Mononuclear cell (primary cell): ENCODE measurements at regions not wholly inside any gene's neighbourhood (a gene's known extent, or its start where the extent isn't known, plus 50 kb on each side); places are given as distances from the start of the nearest gene placed in this dataset.

Experiments used
- H3K27me3 ChIP-seq: 2 replicates; pipeline ENCODE4 v1.6.0; 2011; ENCODE audit warnings: low read length, control low read depth; ENCODE audit not compliant: insufficient read depth
- H3K4me1 ChIP-seq: 2 replicates; pipeline ENCODE4 v1.5.1; 2011; ENCODE audit warnings: mild to moderate bottlenecking, low read length, control low read depth; ENCODE audit not compliant: insufficient read depth
- H3K4me3 ChIP-seq: 2 replicates; pipeline ENCODE4 v1.5.1; 2011; ENCODE audit warnings: mild to moderate bottlenecking, low read length, moderate library complexity
- H3K9me3 ChIP-seq: 2 replicates; pipeline ENCODE4 v1.5.1; 2011; ENCODE audit warnings: low read depth, mild to moderate bottlenecking, control low read depth, low read length

DNA sequence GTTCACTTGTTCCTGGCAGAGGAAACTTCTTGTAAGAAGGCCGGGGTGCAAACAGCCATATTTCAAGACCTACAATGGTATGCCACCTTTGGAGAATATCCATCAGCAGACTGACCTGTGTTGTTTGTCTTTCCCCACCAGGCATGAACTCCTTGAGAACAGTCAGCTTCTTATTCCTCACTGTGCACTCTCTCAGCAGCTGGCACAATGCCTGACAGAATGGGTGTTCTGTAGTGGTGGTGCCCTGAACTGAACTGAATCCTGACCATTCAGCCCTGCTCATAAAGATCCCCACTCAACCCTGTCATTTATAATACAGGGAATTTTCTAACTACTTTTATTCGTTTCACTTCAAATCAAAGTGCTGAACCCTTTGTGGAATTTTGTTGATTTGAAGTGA, 206.9 kb downstream of the COX7C start:
- Histone ChIP-seq H3K4me1 (no peaks in the 10 kb centered on the region), H3K27me3 (no peaks in the 10 kb centered on the region), H3K4me3 (no peak overlapping the region), H3K9me3 (no peaks in the 10 kb centered on the region)

DNA sequence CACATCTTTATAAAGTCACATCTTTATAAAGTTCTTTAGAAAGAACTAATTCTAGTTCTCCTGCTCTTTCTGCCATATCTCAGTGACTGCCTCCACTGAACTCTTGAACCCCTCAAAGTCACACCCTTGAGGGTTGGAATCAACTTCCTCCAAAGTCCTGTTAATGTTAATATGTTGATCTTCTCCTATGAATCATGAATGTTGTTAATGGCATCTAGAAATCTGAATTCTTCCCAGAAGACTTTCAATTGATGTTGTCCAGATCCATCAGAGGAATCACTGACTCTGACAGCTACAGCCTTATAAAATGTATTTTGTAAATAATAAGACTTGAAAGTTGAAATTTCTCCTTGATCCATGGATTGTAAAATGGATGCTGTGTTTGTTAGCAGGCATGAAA, 213.4 kb downstream of the COX7C start:
- H3K4me1 ChIP-seq, result no peaks in the 10 kb centered on the region
- no peaks in the 10 kb centered on the region for H3K27me3 ChIP-seq
- H3K9me3 ChIP-seq, result no peaks in the 10 kb centered on the region
- H3K4me3 ChIP-seq, result no peak overlapping the region

DNA sequence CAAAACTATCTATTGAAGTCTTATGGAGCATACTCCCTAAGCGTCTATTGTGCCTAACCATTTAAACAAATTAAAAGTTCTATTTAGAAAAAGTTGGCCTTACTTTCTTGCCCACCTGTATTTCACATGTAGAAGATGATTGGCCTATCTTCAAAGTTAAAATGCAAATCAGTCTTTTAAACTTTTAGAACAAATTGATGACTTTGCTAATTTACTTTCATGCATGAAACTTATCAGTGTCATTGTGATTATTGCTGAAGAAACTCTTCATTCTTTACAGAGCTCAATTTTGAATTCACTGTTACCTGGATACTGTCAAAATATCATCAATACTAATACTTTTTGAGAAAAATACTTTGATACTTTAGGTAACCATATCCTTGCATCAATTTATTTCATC, 216.1 kb downstream of the COX7C start:
- Histone ChIP-seq H3K4me1 (no peaks in the 10 kb centered on the region), H3K9me3 (no peaks in the 10 kb centered on the region)

DNA sequence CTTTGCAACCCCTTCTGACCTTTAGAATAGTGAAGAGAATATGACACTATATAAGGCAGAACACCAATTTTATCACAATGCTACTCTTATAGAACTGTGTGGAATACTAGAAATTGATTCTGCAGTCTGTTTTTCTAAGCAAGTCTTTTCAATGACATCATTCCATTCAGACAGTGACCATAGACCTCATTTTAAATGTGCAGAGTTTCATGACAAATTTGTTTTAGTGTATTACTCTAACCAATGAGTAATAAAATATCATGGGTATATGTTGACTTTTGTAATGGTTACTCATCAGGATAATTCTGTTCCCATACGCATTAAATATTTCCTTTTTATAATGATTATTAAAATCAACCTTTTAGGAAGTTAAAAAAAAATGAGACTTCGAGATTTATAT, 219.9 kb downstream of the COX7C start:
- Histone ChIP-seq H3K4me1 (no peaks in the 10 kb centered on the region), H3K9me3 (no peaks in the 10 kb centered on the region), H3K4me3 (no peak overlapping the region), H3K27me3 (no peaks in the 10 kb centered on the region)

More for the DNA sequence above, 216.1 kb downstream of the COX7C start:
- H3K4me3 ChIP-seq, result no peak overlapping the region
- H3K27me3 ChIP-seq, result no peaks in the 10 kb centered on the region

DNA sequence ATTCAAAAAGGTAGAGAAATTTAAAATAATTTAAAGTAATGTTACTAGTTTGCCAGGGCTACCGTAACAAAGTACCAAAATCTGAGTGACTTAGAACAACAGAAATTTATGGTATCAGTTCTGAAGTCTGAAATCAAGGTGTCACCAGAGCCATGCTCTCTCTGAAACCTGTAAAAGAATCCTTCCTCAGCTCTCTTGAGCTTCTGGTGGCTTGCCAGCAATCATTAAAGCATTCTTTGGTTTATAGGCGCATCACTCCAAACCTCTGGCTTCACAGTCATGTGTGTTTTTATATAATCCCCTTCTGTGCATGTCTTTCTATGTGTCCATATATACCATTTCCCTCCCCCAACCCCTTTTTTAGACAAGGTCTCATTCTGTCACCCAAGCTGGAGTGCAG, 220.3 kb downstream of the COX7C start:
- H3K27me3 ChIP-seq, result no peaks in the 10 kb centered on the region
- H3K9me3 ChIP-seq, result no peaks in the 10 kb centered on the region
- H3K4me1 ChIP-seq, result no peaks in the 10 kb centered on the region
- no peak overlapping the region for H3K4me3 ChIP-seq

DNA sequence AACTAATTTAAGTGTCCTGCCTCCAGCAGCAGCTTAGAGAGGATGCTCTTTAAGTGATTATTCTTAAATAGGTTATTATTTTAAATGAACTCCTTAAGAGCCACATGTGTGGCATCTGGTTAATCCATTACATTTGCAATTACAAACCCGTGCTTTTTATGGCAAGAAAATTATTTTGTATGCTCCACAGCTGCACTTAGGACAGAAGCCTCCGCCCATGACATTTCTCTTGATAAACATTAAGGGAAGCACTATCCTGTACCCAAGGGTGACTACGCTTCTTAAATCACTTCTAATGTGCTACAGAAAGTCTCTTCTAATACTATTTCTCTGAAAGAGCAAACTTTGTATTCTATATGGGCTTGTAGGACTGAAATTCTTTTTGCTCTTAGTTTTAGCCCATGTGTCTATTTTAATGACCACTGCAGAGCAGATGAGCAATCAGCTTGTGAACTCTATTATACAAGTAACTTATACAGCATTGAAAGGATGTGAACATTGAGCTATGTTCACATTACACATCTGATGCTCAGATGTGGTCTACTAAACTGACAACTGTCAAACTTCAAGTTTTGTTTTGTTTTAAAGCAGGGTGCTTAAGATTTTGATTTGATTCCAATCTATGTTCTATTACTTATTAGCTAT, 223.4 kb downstream of the COX7C start:
- H3K4me3 ChIP-seq, result no peak overlapping the region
- no peaks in the 10 kb centered on the region for H3K4me1 ChIP-seq
- no peaks in the 10 kb centered on the region for H3K9me3 ChIP-seq
- H3K27me3 ChIP-seq, result no peaks in the 10 kb centered on the region

DNA sequence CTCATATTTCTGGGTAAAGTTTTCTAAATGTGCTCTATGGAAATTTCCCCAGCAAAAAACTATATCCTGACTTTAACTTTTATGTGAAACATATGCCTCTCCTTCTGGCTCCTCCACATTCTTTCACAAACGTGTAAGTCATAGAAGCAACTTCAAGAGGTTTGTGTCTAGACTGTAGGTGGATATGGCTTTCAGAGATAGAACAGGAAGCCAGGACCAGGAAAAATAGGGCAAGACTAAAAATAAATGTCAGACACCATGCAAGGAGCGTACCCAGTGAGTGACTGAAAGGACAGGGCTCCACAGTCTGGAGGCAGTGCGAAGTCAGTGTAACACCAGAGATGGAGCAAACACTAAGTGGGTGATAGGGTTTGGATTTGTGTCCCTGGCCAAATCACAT, 240.7 kb downstream of the COX7C start:
- H3K9me3 ChIP-seq, result no peaks in the 10 kb centered on the region
- H3K4me3 ChIP-seq, result no peak overlapping the region
- peaks cover 4% of the 10 kb centered on the region for H3K27me3 ChIP-seq
- no peaks in the 10 kb centered on the region for H3K4me1 ChIP-seq

DNA sequence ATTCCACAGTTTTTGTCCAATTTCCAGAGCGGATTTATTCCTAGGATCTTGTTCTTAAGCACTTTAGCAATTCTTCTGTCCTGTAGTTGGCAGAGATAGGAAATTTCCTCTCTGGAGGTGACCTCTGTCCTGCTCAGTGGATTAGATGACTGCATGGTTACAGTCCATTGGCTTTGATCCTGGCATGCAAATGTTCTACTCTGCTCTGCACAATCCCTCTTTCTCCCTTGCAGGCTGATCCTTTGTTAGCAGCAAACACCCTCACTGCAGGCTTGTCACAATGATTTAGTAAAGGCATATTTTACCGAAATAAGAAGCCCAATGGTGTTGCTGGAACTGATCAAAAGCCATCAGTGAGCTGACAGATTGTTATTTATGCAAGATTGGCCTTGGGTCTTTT, 243.8 kb downstream of the COX7C start:
- Histone ChIP-seq H3K9me3 (no peaks in the 10 kb centered on the region), H3K4me1 (no peaks in the 10 kb centered on the region)

DNA sequence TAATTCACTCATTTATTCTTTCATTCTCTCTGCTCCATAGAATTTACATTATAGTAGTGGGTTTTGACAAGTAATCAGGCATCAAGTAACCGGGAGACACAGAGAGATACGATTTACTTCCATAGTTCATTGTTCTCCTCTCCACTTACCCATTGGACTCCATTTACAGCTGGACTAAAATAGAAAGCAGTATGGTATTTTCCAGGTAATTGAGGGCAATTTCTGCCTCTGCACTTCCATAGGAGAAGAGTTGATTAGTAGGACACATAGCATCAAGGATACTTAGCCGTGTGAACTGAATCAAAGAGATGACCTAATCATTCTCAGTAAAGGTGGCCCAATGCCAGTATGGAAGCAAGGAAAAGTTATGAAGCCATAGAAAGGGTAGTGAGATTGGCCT, 244.4 kb downstream of the COX7C start:
- Histone ChIP-seq H3K4me1 (no peaks in the 10 kb centered on the region), H3K27me3 (peaks cover 4% of the 10 kb centered on the region), H3K9me3 (no peaks in the 10 kb centered on the region), H3K4me3 (no peak overlapping the region)

More for the DNA sequence above, 243.8 kb downstream of the COX7C start:
- peaks cover 4% of the 10 kb centered on the region for H3K27me3 ChIP-seq
- no peak overlapping the region for H3K4me3 ChIP-seq

DNA sequence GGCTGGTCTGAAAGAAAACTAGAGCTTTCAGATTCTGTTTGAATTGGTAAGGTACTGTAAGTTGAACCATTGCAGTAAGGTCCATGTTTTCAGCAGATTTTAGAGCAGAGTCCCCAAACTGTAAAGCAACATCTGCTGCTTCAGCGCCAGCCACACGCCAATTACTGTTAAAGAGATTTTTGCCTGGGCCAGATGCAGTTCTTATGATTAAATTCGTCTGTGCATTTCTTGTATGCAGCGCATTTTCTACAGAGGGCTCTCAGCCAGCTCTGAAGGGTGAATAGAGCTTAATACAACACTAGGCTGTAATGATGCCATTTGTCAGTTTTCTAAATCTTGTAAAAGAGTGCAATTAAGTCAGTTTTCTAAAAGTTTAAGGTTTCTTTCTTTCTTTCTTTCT, 246.3 kb downstream of the COX7C start:
- H3K9me3 ChIP-seq, result no peaks in the 10 kb centered on the region
- no peak overlapping the region for H3K4me3 ChIP-seq
- peaks cover 4% of the 10 kb centered on the region for H3K27me3 ChIP-seq
- H3K4me1 ChIP-seq, result no peaks in the 10 kb centered on the region

DNA sequence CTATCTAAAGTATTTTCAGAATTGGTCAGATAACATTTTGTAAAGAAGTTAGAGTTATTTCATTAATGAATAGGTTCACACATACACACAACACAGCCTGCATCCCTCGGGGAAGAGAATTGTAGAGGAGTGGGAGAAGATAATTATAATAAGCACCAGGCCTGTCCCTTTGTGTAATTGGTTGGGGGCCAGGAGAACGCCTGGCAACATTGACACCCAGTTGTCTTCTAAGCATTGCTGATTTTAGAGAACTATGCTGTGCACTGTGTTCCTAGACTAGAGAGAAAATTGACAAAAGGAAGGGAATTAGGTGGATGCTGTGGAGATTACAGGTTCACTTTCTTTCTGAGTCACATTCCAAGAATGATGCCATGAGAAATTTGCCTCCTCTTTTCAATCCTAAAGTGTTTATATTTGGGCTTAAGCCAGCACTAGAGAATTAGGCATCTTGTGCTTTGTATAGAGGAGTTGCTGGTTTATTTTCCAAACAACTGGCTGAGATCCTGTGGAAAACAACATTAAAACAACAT, 247.6 kb downstream of the COX7C start:
- no peaks in the 10 kb centered on the region for H3K4me1 ChIP-seq
- no peaks in the 10 kb centered on the region for H3K9me3 ChIP-seq
- H3K4me3 ChIP-seq, result no peak overlapping the region
- H3K27me3 ChIP-seq, result peaks cover 4% of the 10 kb centered on the region

DNA sequence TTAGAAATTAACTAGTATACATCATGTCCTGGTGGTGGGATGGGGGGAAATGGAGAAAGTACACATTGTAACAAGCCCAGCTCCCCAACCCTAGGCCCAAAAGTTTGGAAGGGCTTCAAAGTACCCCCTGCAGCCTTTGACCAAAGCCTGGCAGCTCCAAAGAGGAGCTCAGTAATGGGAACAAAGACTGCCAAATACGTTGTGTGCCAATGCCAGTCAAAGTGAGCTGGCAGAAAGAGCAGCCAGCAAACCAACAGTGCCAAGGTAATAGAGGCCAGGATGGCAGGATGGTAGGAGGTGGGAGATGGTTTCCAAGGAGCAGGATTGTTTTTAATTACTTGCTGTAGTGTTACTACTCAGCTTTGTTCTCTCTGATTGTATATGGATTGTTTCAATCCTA, 248.3 kb downstream of the COX7C start:
- no peaks in the 10 kb centered on the region for H3K9me3 ChIP-seq
- no peak overlapping the region for H3K4me3 ChIP-seq
- peaks cover 4% of the 10 kb centered on the region for H3K27me3 ChIP-seq
- no peaks in the 10 kb centered on the region for H3K4me1 ChIP-seq

DNA sequence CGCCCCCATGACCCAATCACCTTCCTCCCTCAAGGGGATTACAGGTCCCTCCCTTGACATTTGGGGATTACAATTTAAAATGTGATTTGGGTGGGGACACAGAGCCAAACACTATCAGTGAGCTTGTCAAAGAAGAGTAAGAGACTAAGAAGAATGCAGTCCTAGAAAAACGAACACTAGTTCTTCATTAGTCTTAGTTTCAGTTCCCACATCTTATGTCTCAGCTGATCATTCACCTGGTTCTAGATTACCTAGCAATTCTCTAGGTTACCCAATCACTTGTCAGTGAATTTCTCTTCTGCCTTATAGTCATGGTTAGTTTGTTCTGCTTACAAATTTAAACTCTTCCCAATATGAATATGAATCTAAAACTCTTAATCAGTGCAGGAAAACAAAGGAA, 251.5 kb downstream of the COX7C start:
- H3K9me3 ChIP-seq, result no peaks in the 10 kb centered on the region
- H3K4me3 ChIP-seq, result no peak overlapping the region

DNA sequence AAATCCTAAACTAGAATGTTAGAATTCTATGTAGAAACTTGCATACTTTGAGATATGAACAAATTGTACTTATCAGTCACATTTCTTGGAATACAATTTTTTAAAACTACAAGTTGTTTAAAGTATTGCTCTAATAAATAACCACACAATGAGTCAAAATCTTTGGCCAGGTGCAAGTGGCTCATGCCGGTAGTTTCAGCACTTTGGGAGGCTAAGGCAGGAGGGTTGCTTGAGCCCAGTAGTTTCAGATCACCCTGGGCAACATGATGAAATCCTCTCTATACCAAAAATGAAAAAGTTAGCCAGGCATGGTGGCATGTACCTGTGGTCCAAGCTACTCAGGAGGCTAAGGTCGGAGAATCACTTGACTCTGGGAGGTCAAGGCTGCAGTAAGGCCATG, 257.8 kb downstream of the COX7C start:
- H3K9me3 ChIP-seq, result no peaks in the 10 kb centered on the region
- peaks cover 4% of the 10 kb centered on the region for H3K27me3 ChIP-seq
- no peak overlapping the region for H3K4me3 ChIP-seq
- no peaks in the 10 kb centered on the region for H3K4me1 ChIP-seq

More for the DNA sequence above, 251.5 kb downstream of the COX7C start:
- Histone ChIP-seq H3K4me1 (no peaks in the 10 kb centered on the region), H3K27me3 (no peaks in the 10 kb centered on the region)

DNA sequence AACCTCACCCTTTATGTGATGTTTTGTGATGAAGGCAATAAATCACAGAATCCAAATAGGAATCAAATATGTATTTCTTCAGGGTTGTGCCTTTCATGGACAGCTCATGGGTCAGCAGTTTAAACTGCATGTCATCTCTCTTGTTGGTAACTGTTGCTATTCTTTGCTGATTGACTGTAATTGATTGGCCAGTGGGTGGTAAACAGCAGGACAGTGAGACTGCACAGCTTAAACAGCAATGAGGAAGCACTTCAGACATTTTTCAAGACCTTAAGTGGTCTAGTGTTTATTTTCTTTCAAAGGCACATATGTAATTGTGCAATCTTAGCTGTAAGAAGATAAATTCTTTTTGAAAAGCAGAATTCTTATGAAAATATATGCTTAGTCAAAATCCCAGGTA, 260.5 kb downstream of the COX7C start:
- no peaks in the 10 kb centered on the region for H3K9me3 ChIP-seq

DNA sequence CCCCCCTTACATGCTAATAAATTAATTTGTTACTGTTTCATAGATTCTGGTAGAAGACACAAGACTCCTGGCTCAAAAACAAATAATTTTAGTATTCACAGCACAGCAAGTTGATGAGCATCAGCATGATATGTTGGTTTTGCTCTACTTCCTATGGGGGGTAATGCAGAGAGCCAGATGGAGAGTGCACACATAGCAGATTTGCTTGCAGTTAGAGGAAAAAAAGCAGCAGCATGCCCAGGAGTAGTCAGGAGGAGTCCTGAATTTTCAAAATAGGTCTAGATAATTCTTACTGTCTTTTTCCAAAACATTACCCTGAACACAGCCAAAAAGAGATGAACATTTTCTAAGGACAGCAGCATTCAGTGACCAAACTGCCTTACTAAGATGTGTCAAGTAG, 261.3 kb downstream of the COX7C start:
- no peak overlapping the region for H3K4me3 ChIP-seq
- no peaks in the 10 kb centered on the region for H3K9me3 ChIP-seq
- H3K27me3 ChIP-seq, result peaks cover 4% of the 10 kb centered on the region
- H3K4me1 ChIP-seq, result no peaks in the 10 kb centered on the region

More for the DNA sequence above, 260.5 kb downstream of the COX7C start:
- Histone ChIP-seq H3K4me3 (no peak overlapping the region), H3K27me3 (peaks cover 4% of the 10 kb centered on the region), H3K4me1 (no peaks in the 10 kb centered on the region)
